K562 (cell line): ENCODE measurements at regions not wholly inside any gene's neighbourhood (a gene's known extent, or its start where the extent isn't known, plus 50 kb on each side); places are given as distances from the start of the nearest gene placed in this dataset.

Experiments used
- ATAC-seq: fragments of 200-7000 bp; cut with Tn5 transposase; 3 replicates; pipeline ENCODE4 v1.9.1; 2020; ENCODE audit warnings: moderate library complexity
- BruUV-seq: library from RNA; stranded (reverse); fragments of 400-500 nt; replicated peaks from 2 replicates; lab custom pipeline; 2021; lab: Mats Ljungman, UMichigan
- CTCF ChIA-PET: fragments of 300-600 bp; formaldehyde crosslinking; extraction: SDS; loops from one replicate; lab custom pipeline; 2021; ENCODE audit warnings: low intra/inter-chr PET ratio; lab: Yijun Ruan, JAX
- POLR2A ChIA-PET: fragments of 300-600, 350-650 bp; sonication (Branson Sonifier 250); formaldehyde crosslinking; extraction: SDS; loops from one replicate; lab custom pipeline; 2021; ENCODE audit warnings: antibody characterized with exemption, inconsistent platforms; lab: Yijun Ruan, JAX
- DNase-seq, 4 experiments: peaks; one replicate each; pipeline versions ENCODE4 v3.0.0 to v3.0.0-alpha.2; 2011 to 2018; ENCODE audit warnings: low spot score in 3 of 4, mixed read lengths in 3 of 4; ENCODE audit errors: extremely low read depth in 1 of 4
- FAIRE-seq: peaks from 2 replicates; lab custom pipeline; 2011; peaks lifted over from hg19 to GRCh38; lab: Jason Lieb, UNC
- H2AFZ ChIP-seq: 2 replicates; pipeline ENCODE4 v1.6.0; 2011; ENCODE audit warnings: low read depth, low read length, control low read depth, inconsistent platforms
- H3K27ac ChIP-seq: fragments of 200-600 bp; 3 replicates; pipeline ENCODE4 v1.8.0; 2011; ENCODE audit warnings: low read depth, mild to moderate bottlenecking, control low read depth, inconsistent platforms, low read length, moderate library complexity, mixed read lengths; ENCODE audit errors: extremely low read depth
- H3K27me3 ChIP-seq, 2 experiments: fragments of 300-600 bp in 1 of 2; 2 replicates in 1 of 2; 3 replicates in 1 of 2; pipeline versions ENCODE4 v1.6.0 to v1.8.0; 2011; ENCODE audit warnings: inconsistent platforms in 2 of 2, low read length in 2 of 2, mild to moderate bottlenecking in 1 of 2, mixed read lengths in 1 of 2, moderate library complexity in 1 of 2; ENCODE audit not compliant: control insufficient read depth in 2 of 2, insufficient read depth in 2 of 2
- H3K36me3 ChIP-seq: fragments of 300-600 bp; 3 replicates; pipeline ENCODE4 v1.8.0; 2011; ENCODE audit warnings: mild to moderate bottlenecking, low read length, inconsistent platforms; ENCODE audit not compliant: control insufficient read depth, insufficient read depth
- H3K4me1 ChIP-seq, 2 experiments: fragments of 200-600 bp in 1 of 2; replicated peaks in 1 of 2; 2 replicates in 1 of 2; 3 replicates in 1 of 2; pipeline versions ENCODE4 v1.5.1 to v1.8.0; 2011; ENCODE audit warnings: inconsistent platforms in 2 of 2, low read length in 2 of 2, mild to moderate bottlenecking in 1 of 2, mixed read lengths in 1 of 2, moderate library complexity in 1 of 2; ENCODE audit not compliant: control insufficient read depth in 2 of 2, insufficient read depth in 2 of 2
- H3K4me2 ChIP-seq: 2 replicates; pipeline ENCODE4 v1.6.1; 2011; ENCODE audit warnings: low read length, control low read depth, inconsistent platforms, mixed read lengths; ENCODE audit not compliant: insufficient read depth
- H3K4me3 ChIP-seq: fragments of 200-600 bp; sonication (generic), shearing (Covaris generic); 2 replicates; pipeline ENCODE4 v1.5.1; 2016; ENCODE audit warnings: control low read depth, inconsistent platforms
- H3K79me2 ChIP-seq: fragments of 200-600 bp; 3 replicates; pipeline ENCODE4 v1.8.0; 2011; ENCODE audit warnings: low read length, inconsistent platforms; ENCODE audit not compliant: control insufficient read depth, insufficient read depth
- H3K9ac ChIP-seq, 2 experiments: 2 replicates each; pipeline versions ENCODE4 v1.6.0 to v1.6.1; 2011; ENCODE audit warnings: low read depth in 2 of 2, low read length in 2 of 2, control low read depth in 1 of 2, inconsistent platforms in 1 of 2, mild to moderate bottlenecking in 1 of 2, mixed read lengths in 1 of 2; ENCODE audit not compliant: insufficient read depth in 1 of 2
- H3K9me1 ChIP-seq: one replicate; pipeline ENCODE4 v1.6.0; 2011; ENCODE audit warnings: inconsistent platforms, mild to moderate bottlenecking, low read length, moderate library complexity; ENCODE audit not compliant: control insufficient read depth, insufficient read depth
- H3K9me3 ChIP-seq: replicated peaks from 2 replicates; pipeline ENCODE4 v1.5.1; 2011; ENCODE audit warnings: low read depth, low read length, inconsistent platforms; ENCODE audit not compliant: control insufficient read depth, insufficient read depth
- H4K20me1 ChIP-seq: replicated peaks from 2 replicates; pipeline ENCODE4 v1.6.1; 2011; ENCODE audit warnings: low read length, inconsistent platforms, mixed read lengths; ENCODE audit not compliant: control insufficient read depth, insufficient read depth
- ADNP ChIP-seq: fragments of 200-800 bp; sonication (Bioruptor generic); IDR thresholded peaks from 2 replicates; pipeline ENCODE4 v1.6.1; 2016; ENCODE audit warnings: missing genetic modification characterization, missing compliant biosample characterization
- ARID3A ChIP-seq: IDR thresholded peaks from 2 replicates; pipeline ENCODE4 v1.6.1; 2012; ENCODE audit warnings: low read depth, low read length, improper control_type of control experiment, borderline replicate concordance
- ARID3B ChIP-seq: fragments of 250-450 bp; sonication (Bioruptor Pico); IDR thresholded peaks from 2 replicates; pipeline ENCODE4 v1.4.0; 2020; ENCODE audit warnings: borderline replicate concordance
- ARNT ChIP-seq, 2 experiments: fragments of 450-650 bp; IDR thresholded peaks; 2 replicates each; pipeline ENCODE4 v1.6.1; 2016; ENCODE audit warnings: mild to moderate bottlenecking in 1 of 2
- CTBP1 ChIP-seq: fragments of 450-650 bp; IDR thresholded peaks from 2 replicates; pipeline ENCODE4 v1.6.1; 2016; ENCODE audit warnings: borderline replicate concordance
- EHMT2 ChIP-seq: fragments of 450-650 bp; IDR thresholded peaks from 2 replicates; pipeline ENCODE4 v1.6.1; 2018; ENCODE audit warnings: antibody characterized with exemption
- ELF4 ChIP-seq: fragments of 450-650 bp; formaldehyde crosslinking; IDR thresholded peaks from 2 replicates; pipeline ENCODE4 v1.4.0; 2022; ENCODE audit warnings: missing genetic modification characterization
- GABPA ChIP-seq: fragments of 200-800 bp; sonication (Bioruptor generic); conservative IDR thresholded peaks from 2 replicates; pipeline ENCODE4 v1.6.1; 2016; ENCODE audit warnings: low read depth, missing genetic modification characterization, missing compliant biosample characterization
- NFATC3 ChIP-seq: fragments of 450-650 bp; IDR thresholded peaks from 2 replicates; pipeline ENCODE4 v1.6.1; 2017; ENCODE audit warnings: mild to moderate bottlenecking
- NONO ChIP-seq, 2 experiments: fragments of 200-400 bp in 1 of 2; fragments of 450-650 bp in 1 of 2; formaldehyde crosslinking in 1 of 2; IDR thresholded peaks; 2 replicates each; pipeline ENCODE4 v1.6.1; 2017; ENCODE audit warnings: low read depth in 2 of 2, mild to moderate bottlenecking in 2 of 2, moderate library complexity in 2 of 2, low read length in 1 of 2
- NR2C2 ChIP-seq, 2 experiments: fragments of 200-800 bp in 1 of 2; sonication (Bioruptor generic) in 1 of 2; sonication (generic) in 1 of 2; formaldehyde crosslinking in 1 of 2; IDR thresholded peaks; 2 replicates each; pipeline versions ENCODE4 v1.6.1 to v1.8.0; 2016 to 2022; ENCODE audit warnings: mild to moderate bottlenecking in 1 of 2, missing compliant biosample characterization in 1 of 2, missing genetic modification characterization in 1 of 2, missing genetic modification reagents in 1 of 2
- STAT5A ChIP-seq: IDR thresholded peaks from 2 replicates; pipeline ENCODE4 v1.6.1; 2012; ENCODE audit warnings: low read length, inconsistent platforms, borderline replicate concordance
- TAL1 ChIP-seq: fragments of 450-650 bp; IDR thresholded peaks from 2 replicates; pipeline ENCODE4 v1.6.1; 2016; ENCODE audit warnings: mild to moderate bottlenecking
- ZNF445 ChIP-seq: fragments of 250-450 bp; sonication (Bioruptor Pico); IDR thresholded peaks from 2 replicates; pipeline ENCODE4 v1.4.0; 2020; ENCODE audit warnings: low read depth, mild to moderate bottlenecking, moderate library complexity
- WGBS: fragments of 100-300 bp; shearing (Covaris generic); methylation state at CpG from one replicate; pipeline ENCODE4 v1.1.6; 2016; ENCODE audit warnings: low coverage, mixed read lengths; ENCODE audit not compliant: insufficient coverage; ENCODE audit errors: missing lambda C conversion rate; 5-methylcytosine and 5-hydroxymethylcytosine counted together
- in situ Hi-C: fragments of 300-500 bp; cut with MboI; formaldehyde crosslinking; loops from 4 replicates; pipeline ENCODE4 v1.15.0; 2018; ENCODE audit warnings: inconsistent platforms, mixed read lengths
- intact Hi-C: fragments of 100-400 bp; cut with micrococcal nuclease; formaldehyde crosslinking; loops from 2 replicates; pipeline ENCODE4 v1.14.2; 2022

- no peaks in the 10 kb centered on the region for H3K79me2 ChIP-seq
- H4K20me1 ChIP-seq: no peaks in the 10 kb centered on the region
- 0% methylated on average over 20 of the region's 28 CpGs for WGBS
- no peaks in the 10 kb centered on the region for H3K9me1 ChIP-seq
- no peak overlapping the region for H3K27ac ChIP-seq
- H3K9ac ChIP-seq: no peak overlapping the region
- no TSS peak for BruUV-seq
- peaks cover 2 to 67% of the 10 kb centered on the region in 2 experiments; a peak in 2 of 5 replicates for H3K27me3 ChIP-seq
- POLR2A ChIA-PET: interaction anchor here (0.7 kb wide), 1 partner anchor 37 kb away, joined by 3 read pairs; no protein-coding TSS in a partner anchor
- H3K4me1 ChIP-seq: no peaks in the 10 kb centered on the region
- in situ Hi-C loops: no loop called here
- no peaks in the 10 kb centered on the region for H3K36me3 ChIP-seq
- no peak overlapping the region for H2AFZ ChIP-seq
- TF ChIP-seq NFATC3 (no peak), ZNF445 (CRISPR knock-in tag) (no peak), STAT5A (no peak), CTBP1 (no peak), EHMT2 (no peak), ADNP (tag) (no peak), NONO (IDR thresholded peaks at IDR 0.05; ENCODE audit: low read depth in 2 of 2, low read length in 1 of 2) (no peak), ARNT (IDR thresholded peaks at IDR 0.05) (no peak), GABPA (no peak), TAL1 (no peak), ARID3B (CRISPR knock-in tag) (no peak), NR2C2 (CRISPR knock-in tag; IDR thresholded peaks at IDR 0.05) (no peak), NR2C2 (tag; IDR thresholded peaks at IDR 0.05) (no peak), ARID3A (no peak), ELF4 (no peak)
- TF ChIP-seq, all 486 proteins: peak for 0
- ATAC-seq: no peak
- Histone ChIP-seq H3K4me3 (no peak overlapping the region), H3K4me2 (no peak overlapping the region), H3K9me3 (no peaks in the 10 kb centered on the region)
- DNase-seq: no peak
- intact Hi-C loops: no loop called here
- CTCF ChIA-PET: no interaction called here
- FAIRE-seq: no peak
Observed at GRCh38 chr2:240351088-240351741, 84.2 kb upstream of the GPC1 start.
